ENCODE measurements at regions not wholly inside any gene's neighbourhood (a gene's known extent, or its start where the extent isn't known, plus 50 kb on each side); places are given as distances from the start of the nearest gene placed in this dataset.

DNA sequence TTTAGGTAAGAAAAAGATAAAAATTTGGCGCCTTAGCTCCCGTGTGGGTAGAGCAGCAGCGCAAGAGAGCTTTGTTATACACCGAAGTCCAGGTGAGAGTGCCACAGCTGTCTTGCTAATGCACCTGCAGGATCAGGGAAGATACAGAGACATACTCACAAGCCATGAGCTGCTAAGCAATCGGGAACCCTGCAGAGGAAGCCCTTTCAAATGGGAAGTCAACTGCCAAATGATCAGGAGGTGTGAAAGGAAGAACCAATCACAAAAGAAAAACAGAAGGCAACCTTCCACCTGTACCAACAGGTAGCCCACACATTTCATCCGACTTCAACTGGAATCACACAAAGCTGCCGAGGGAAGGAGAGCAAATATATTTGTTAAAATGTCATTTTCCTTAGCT lies 610.5 kb upstream of the PFKP start:
- H3K9me3 ChIP-seq = no peaks in the 10 kb centered on the region
- H3K27ac ChIP-seq = no peak overlapping the region
- DNase-seq (ENCODE audit: extremely low spot score in 2 of 2) = no peak
- intact Hi-C loops (cut with DNase I) = no loop called here
- H3K4me3 ChIP-seq = no peak overlapping the region
- H3K4me1 ChIP-seq = no peaks in the 10 kb centered on the region
- H3K27me3 ChIP-seq = no peaks in the 10 kb centered on the region
- no peaks in the 10 kb centered on the region for H3K36me3 ChIP-seq
- TF ChIP-seq POLR2A (IDR thresholded peaks at IDR 0.05) (no peak), CTCF (IDR thresholded peaks at IDR 0.05) (no peak), POLR2AphosphoS5 (IDR thresholded peaks at IDR 0.05; ENCODE audit: insufficient read depth in 1 of 2, low read depth in 1 of 2) (no peak)

GRCh38 chr10:2445370-2445769 lies 622.0 kb upstream of the PFKP start:
- H3K27ac ChIP-seq = no peak overlapping the region
- H3K27me3 ChIP-seq = no peaks in the 10 kb centered on the region
- H3K36me3 ChIP-seq = no peaks in the 10 kb centered on the region
- TF ChIP-seq POLR2AphosphoS5 (IDR thresholded peaks at IDR 0.05; ENCODE audit: insufficient read depth in 1 of 2, low read depth in 1 of 2) (no peak), POLR2A (IDR thresholded peaks at IDR 0.05) (no peak), CTCF (IDR thresholded peaks at IDR 0.05) (no peak)
- intact Hi-C loops (cut with DNase I) = no loop called here
- no peak overlapping the region for H3K4me3 ChIP-seq
- no peaks in the 10 kb centered on the region for H3K4me1 ChIP-seq
- H3K9me3 ChIP-seq = no peaks in the 10 kb centered on the region
- DNase-seq (ENCODE audit: extremely low spot score in 2 of 2) = no peak

- Histone ChIP-seq H3K4me3 (no peak overlapping the region), H3K4me1 (no peaks in the 10 kb centered on the region), H3K9me3 (no peaks in the 10 kb centered on the region), H3K36me3 (no peaks in the 10 kb centered on the region), H3K27ac (no peak overlapping the region), H3K27me3 (no peaks in the 10 kb centered on the region)
- no peak for TF ChIP-seq POLR2A (IDR thresholded peaks at IDR 0.05)
- no peak for TF ChIP-seq POLR2AphosphoS5 (IDR thresholded peaks at IDR 0.05; ENCODE audit: insufficient read depth in 1 of 2, low read depth in 1 of 2)
- TF ChIP-seq CTCF (IDR thresholded peaks at IDR 0.05) = no peak
- no peak for DNase-seq (ENCODE audit: extremely low spot score in 2 of 2)
- intact Hi-C loops (cut with DNase I) = no loop called here
Observed at GRCh38 chr10:2439983-2440382, 627.4 kb upstream of the PFKP start.

GRCh38 chr10:2439000-2439399 lies 628.3 kb upstream of the PFKP start:
- TF ChIP-seq POLR2A (IDR thresholded peaks at IDR 0.05) (no peak), POLR2AphosphoS5 (IDR thresholded peaks at IDR 0.05; ENCODE audit: insufficient read depth in 1 of 2, low read depth in 1 of 2) (no peak), CTCF (IDR thresholded peaks at IDR 0.05) (no peak)
- intact Hi-C loops (cut with DNase I) = no loop called here
- no peaks in the 10 kb centered on the region for H3K36me3 ChIP-seq
- H3K4me3 ChIP-seq = no peak overlapping the region
- H3K4me1 ChIP-seq = no peaks in the 10 kb centered on the region
- no peaks in the 10 kb centered on the region for H3K9me3 ChIP-seq
- DNase-seq (ENCODE audit: extremely low spot score in 2 of 2) = no peak
- no peak overlapping the region for H3K27ac ChIP-seq
- no peaks in the 10 kb centered on the region for H3K27me3 ChIP-seq

GRCh38 chr10:2438248-2438939 lies 629.0 kb upstream of the PFKP start:
- no peak overlapping the region for H3K27ac ChIP-seq
- intact Hi-C loops (cut with DNase I) = no loop called here
- DNase-seq (ENCODE audit: extremely low spot score in 2 of 2) = no peak
- H3K9me3 ChIP-seq = no peaks in the 10 kb centered on the region
- TF ChIP-seq POLR2AphosphoS5 (IDR thresholded peaks at IDR 0.05; ENCODE audit: insufficient read depth in 1 of 2, low read depth in 1 of 2) (no peak), POLR2A (IDR thresholded peaks at IDR 0.05) (no peak), CTCF (IDR thresholded peaks at IDR 0.05) (no peak)
- no peaks in the 10 kb centered on the region for H3K27me3 ChIP-seq
- no peaks in the 10 kb centered on the region for H3K36me3 ChIP-seq
- H3K4me3 ChIP-seq = no peak overlapping the region
- H3K4me1 ChIP-seq = no peaks in the 10 kb centered on the region
